Left ventricle myocardium inferior (tissue), 1 donor: ENCODE measurements at regions not wholly inside any gene's neighbourhood (a gene's known extent, or its start where the extent isn't known, plus 50 kb on each side); places are given as distances from the start of the nearest gene placed in this dataset.

Experiments
- DNase-seq: peaks from one replicate; pipeline ENCODE4 v3.0.0-alpha.2; 2020
- H3K27ac ChIP-seq: fragments of 200-600 bp; replicated peaks from 2 replicates; pipeline ENCODE4 v1.8.0; 2021
- H3K27me3 ChIP-seq: fragments of 200-600 bp; 2 replicates; pipeline ENCODE4 v1.8.0; 2021; ENCODE audit warnings: low read depth
- H3K36me3 ChIP-seq: fragments of 200-600 bp; 2 replicates; pipeline ENCODE4 v1.8.0; 2021
- H3K4me1 ChIP-seq: fragments of 200-600 bp; 2 replicates; pipeline ENCODE4 v1.8.0; 2021
- H3K4me3 ChIP-seq: fragments of 200-600 bp; 2 replicates; pipeline ENCODE4 v1.8.0; 2021; ENCODE audit warnings: mild to moderate bottlenecking, moderate library complexity
- H3K9me3 ChIP-seq: fragments of 200-600 bp; replicated peaks from 2 replicates; pipeline ENCODE4 v1.8.0; 2021
- CTCF ChIP-seq: fragments of 200-600 bp; IDR thresholded peaks from 2 replicates; pipeline ENCODE4 v1.8.0; 2021; ENCODE audit warnings: antibody characterized with exemption, mild to moderate bottlenecking, borderline replicate concordance
- intact Hi-C: fragments of 100-400 bp; cut with micrococcal nuclease; formaldehyde crosslinking; loops from one replicate; pipeline ENCODE4 v1.11.0; 2022
- donor health status: DM: no; HTN: yes; CAD: no; lungs with severe emphysema.

DNA sequence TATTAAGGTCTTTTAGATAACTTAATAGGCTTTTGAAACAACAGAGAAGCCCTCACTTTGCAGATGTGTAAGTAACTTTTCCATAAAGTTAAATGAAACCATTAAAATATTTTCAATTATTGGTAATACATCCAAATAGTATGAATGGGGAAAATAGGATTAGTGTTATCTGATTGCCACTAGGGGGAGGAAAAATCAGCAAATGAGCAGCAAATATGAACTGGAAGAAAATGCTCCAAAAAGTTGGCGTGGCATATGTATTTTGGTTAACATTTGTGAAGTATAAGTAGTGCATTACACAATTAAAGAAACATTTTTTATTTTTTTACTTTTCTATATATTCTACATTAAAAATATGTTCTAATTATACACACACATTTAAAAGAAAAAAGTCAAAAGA, 259.8 kb upstream of the ANO5 start:
- H3K4me3 ChIP-seq: no peak overlapping the region
- H3K27ac ChIP-seq: no peak overlapping the region
- no peaks in the 10 kb centered on the region for H3K9me3 ChIP-seq
- TF ChIP-seq CTCF: peak; percentile 51
- intact Hi-C loops: no loop called here
- no peak for DNase-seq
- no peaks in the 10 kb centered on the region for H3K36me3 ChIP-seq
- H3K27me3 ChIP-seq: no peaks in the 10 kb centered on the region
- H3K4me1 ChIP-seq: no peaks in the 10 kb centered on the region

DNA sequence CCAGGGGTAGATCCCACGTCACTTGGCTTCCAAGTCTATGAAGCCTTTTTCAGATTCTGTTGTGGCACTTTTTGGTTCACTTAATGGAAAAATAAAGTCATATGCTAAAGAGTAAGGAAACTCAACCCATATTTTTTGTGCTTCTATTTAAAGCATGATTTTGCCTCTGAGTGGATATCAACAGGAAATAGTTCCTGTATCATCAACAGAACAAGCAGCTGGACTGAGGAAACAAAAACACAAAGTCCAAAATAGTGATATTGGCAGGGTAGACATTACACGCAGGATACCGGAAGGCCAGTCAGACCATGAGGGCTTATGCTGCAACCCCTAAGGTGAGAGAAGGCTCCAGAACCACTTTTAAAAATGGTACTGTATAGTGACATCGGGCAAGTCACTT, 248.3 kb upstream of the ANO5 start:
- no peaks in the 10 kb centered on the region for H3K27me3 ChIP-seq
- no peaks in the 10 kb centered on the region for H3K9me3 ChIP-seq
- no peak for TF ChIP-seq CTCF
- H3K4me3 ChIP-seq: no peak overlapping the region
- no peak for DNase-seq
- no peaks in the 10 kb centered on the region for H3K4me1 ChIP-seq
- H3K36me3 ChIP-seq: no peaks in the 10 kb centered on the region
- H3K27ac ChIP-seq: peak overlapping the region; percentile 41
- intact Hi-C loops: no loop called here

DNA sequence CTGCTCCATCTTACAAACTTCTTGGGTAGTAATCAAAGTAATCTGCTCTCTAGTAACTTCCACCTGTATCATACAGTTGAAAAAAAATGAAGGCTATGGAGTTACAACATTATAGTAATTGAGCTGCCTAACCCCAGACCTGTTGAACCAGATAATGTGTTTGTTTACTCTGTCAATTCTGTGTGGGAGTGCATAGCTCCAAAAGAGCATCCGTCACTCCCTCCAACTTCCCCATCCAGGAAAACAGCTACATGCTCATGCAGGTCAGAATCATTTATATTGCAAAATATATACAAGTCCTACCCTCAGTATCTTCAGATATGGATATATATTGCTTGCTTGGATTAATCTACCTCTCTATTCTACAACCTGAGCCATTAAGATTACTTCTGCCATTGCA, 244.0 kb upstream of the ANO5 start:
- no peaks in the 10 kb centered on the region for H3K4me1 ChIP-seq
- no peaks in the 10 kb centered on the region for H3K36me3 ChIP-seq
- DNase-seq: no peak
- no peak for TF ChIP-seq CTCF
- no peaks in the 10 kb centered on the region for H3K27me3 ChIP-seq
- intact Hi-C loops: no loop called here
- no peak overlapping the region for H3K4me3 ChIP-seq
- peaks cover 8% of the 10 kb centered on the region for H3K9me3 ChIP-seq
- no peak overlapping the region for H3K27ac ChIP-seq

DNA sequence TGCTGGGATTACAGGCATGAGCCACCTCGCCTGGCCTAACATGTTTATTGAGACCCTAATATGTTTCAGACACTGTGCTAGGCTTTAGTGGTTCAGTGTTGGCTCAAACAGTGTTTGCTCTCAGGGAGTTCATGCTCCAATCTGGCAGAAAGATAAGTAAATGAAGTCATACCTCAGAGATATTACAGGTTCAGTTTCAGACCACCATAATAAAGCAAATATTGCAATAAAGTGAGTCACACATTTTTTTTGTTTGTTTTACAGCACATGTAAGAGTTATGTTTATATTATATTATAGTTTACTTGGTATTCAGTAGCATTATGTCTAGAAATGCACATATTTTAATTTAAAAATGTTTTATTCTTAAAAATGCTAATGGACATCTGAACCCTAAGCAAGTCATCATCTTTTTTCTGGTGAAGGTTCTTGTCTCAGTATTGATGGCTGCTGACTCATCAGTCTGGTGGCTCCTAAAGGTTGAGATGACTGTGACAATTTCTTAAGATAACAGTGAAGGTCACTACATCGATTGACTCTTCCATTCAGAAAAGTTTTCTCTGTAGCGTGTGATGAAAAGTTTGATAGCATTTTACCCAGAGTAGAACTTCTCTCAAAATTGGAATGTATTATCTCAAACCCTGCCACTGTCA, 243.0 kb upstream of the ANO5 start:
- Histone ChIP-seq H3K4me1 (no peaks in the 10 kb centered on the region), H3K27ac (no peak overlapping the region)

DNA sequence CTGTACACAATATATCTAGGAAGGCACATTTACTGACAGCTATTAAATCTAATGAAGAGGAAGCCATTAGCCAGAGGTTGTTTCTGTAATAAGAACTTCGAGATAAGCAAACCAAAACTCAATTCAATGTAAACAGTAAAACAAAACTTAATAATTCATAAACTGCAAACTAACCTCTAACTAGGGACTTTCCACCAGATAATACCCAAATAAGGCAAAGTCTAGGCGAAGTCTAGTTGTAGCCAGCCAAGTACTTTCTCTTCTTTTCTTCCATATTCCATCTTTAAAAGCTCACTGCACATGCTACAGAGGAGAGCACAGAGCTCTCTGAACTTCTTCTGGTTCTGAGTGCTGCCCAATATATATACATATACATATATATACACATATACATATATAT, 229.9 kb upstream of the ANO5 start:
- H3K27me3 ChIP-seq: no peaks in the 10 kb centered on the region
- peaks cover 11% of the 10 kb centered on the region for H3K9me3 ChIP-seq
- H3K27ac ChIP-seq: no peak overlapping the region
- no peak overlapping the region for H3K4me3 ChIP-seq
- no peaks in the 10 kb centered on the region for H3K4me1 ChIP-seq
- no peaks in the 10 kb centered on the region for H3K36me3 ChIP-seq
- DNase-seq: no peak
- no peak for TF ChIP-seq CTCF
- intact Hi-C loops: no loop called here

More for the DNA sequence above, 243.0 kb upstream of the ANO5 start:
- no peaks in the 10 kb centered on the region for H3K27me3 ChIP-seq
- DNase-seq: no peak
- H3K9me3 ChIP-seq: peaks cover 18% of the 10 kb centered on the region
- H3K4me3 ChIP-seq: no peak overlapping the region
- intact Hi-C loops: no loop called here
- no peak for TF ChIP-seq CTCF
- no peaks in the 10 kb centered on the region for H3K36me3 ChIP-seq
